ENCODE measurements at regions not wholly inside any gene's neighbourhood (a gene's known extent, or its start where the extent isn't known, plus 50 kb on each side); places are given as distances from the start of the nearest gene placed in this dataset.

DNA sequence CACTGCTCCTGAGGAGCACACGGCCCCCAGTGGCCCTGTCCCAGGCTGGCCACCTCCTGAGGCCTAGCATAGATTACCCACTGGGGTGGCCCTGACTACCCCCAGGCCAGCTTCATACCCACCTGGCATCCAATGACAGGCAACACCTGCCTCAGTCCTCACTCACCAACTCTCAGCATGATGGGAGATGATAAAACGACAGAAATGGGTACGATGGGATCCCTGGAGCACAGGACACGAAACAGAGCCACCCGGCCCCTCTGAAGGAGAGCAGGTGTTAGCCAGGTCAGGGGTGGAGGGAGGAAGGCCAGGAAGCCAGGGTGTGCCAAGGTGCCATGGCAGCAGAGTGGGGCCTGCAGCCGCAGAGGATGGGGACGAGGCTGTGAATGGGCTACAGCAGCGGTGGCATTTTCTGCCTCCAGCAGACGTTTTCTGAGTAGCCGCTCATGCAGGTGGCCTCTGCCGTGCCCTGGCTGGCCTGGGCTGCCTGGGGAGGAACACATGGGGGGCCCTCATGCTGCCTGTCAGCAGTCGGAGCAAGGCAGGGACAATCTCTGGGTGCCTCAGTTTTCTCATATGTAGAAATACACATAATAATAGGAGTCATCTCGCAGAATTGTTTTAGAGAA, 50.2 kb upstream of the FGF3 start:
- TF ChIP-seq, protein P1, sequence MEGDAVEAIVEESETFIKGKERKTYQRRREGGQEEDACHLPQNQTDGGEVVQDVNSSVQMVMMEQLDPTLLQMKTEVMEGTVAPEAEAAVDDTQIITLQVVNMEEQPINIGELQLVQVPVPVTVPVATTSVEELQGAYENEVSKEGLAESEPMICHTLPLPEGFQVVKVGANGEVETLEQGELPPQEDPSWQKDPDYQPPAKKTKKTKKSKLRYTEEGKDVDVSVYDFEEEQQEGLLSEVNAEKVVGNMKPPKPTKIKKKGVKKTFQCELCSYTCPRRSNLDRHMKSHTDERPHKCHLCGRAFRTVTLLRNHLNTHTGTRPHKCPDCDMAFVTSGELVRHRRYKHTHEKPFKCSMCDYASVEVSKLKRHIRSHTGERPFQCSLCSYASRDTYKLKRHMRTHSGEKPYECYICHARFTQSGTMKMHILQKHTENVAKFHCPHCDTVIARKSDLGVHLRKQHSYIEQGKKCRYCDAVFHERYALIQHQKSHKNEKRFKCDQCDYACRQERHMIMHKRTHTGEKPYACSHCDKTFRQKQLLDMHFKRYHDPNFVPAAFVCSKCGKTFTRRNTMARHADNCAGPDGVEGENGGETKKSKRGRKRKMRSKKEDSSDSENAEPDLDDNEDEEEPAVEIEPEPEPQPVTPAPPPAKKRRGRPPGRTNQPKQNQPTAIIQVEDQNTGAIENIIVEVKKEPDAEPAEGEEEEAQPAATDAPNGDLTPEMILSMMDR (conservative IDR thresholded peaks at IDR 0.05) = no peak
- H3K9me3 Mint-ChIP-seq = peaks cover 4% of the 10 kb centered on the region
- H3K27ac Mint-ChIP-seq = no peak overlapping the region
- no peaks in the 10 kb centered on the region for H3K36me3 Mint-ChIP-seq
- H3K27me3 Mint-ChIP-seq = peaks cover 16% of the 10 kb centered on the region
- peaks cover 15% of the 10 kb centered on the region for H3K4me1 Mint-ChIP-seq (ENCODE audit: unreplicated experiment)
- no peak overlapping the region for H3K4me3 Mint-ChIP-seq
- no peak for DNase-seq (ENCODE audit: extremely low spot score, unreplicated experiment)

DNA sequence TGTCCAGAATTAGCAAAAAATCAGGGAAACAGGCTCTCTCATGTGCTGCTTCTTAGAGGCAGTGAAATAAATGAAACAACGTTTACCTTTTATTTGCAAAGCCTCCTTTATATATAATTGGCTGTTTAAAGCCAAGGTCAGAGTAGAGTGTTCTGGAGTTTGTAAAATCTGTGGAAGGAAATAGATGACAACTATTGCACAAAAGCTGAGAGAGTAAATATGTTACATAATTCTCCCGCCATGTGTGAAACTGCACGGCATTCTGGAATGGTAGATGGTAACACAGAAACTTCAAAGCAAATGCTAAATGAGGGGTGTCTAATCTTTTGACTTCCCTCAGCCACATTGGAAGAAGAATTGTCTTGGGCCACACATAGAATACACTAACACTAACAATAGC, 51.5 kb upstream of the FGF3 start:
- Mint-ChIP-seq H3K27me3 (peaks cover 16% of the 10 kb centered on the region), H3K27ac (no peak overlapping the region), H3K4me1 (ENCODE audit: unreplicated experiment) (peaks cover 15% of the 10 kb centered on the region), H3K4me3 (no peak overlapping the region), H3K9me3 (peaks cover 4% of the 10 kb centered on the region), H3K36me3 (no peaks in the 10 kb centered on the region)
- TF ChIP-seq, protein P1 (conservative IDR thresholded peaks at IDR 0.05) = no peak
- DNase-seq (ENCODE audit: extremely low spot score, unreplicated experiment) = no peak

DNA sequence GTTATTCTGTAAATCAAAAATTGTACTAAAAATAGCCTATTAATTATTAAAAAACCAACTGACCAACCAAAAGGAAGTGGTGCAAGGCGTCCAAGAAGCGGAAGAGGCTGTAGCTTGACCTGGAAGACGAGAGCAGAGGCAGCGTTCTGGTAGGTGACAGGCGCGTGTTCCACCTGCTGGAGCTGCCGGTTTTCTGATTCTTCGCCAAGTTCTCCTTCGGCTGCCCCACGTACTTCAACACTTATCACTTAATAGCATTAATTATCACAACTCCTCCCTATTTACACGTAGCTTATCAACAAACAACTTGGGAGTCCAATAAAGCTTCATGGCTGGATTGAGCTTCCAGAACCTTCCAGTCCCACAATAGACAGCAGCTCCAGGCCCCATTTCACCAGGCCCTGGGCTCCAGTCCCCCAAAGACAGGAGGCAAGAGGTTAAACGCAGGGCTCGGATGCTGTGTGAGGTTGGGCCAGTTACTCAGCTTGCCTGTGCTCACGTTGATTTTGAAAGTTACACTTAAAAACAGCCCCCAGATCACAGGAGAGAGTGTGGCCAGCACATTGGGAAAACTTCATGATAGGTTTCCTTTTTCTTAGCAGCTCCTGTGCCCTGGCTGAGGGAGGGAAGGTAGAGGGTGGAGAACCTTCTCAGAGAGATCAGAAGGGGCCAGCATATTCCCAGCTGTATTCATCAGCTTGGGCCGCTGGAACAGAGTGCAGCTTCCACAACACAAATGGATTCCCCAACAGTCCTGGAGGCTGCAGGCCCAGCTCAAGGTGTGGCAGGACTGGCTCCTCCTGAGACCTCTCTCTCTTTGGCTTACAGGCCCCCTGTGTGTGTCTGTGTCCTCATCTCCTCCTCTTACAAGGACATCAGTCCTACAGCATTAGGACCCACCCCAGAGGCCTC, 54.2 kb upstream of the FGF3 start:
- Mint-ChIP-seq H3K9me3 (peaks cover 4% of the 10 kb centered on the region), H3K4me1 (ENCODE audit: unreplicated experiment) (peaks cover 10% of the 10 kb centered on the region), H3K27me3 (peaks cover 10% of the 10 kb centered on the region), H3K27ac (no peak overlapping the region), H3K36me3 (no peaks in the 10 kb centered on the region), H3K4me3 (no peak overlapping the region)
- TF ChIP-seq, protein P1 (conservative IDR thresholded peaks at IDR 0.05) = no peak
- DNase-seq (ENCODE audit: extremely low spot score, unreplicated experiment) = peak; percentile 43

DNA sequence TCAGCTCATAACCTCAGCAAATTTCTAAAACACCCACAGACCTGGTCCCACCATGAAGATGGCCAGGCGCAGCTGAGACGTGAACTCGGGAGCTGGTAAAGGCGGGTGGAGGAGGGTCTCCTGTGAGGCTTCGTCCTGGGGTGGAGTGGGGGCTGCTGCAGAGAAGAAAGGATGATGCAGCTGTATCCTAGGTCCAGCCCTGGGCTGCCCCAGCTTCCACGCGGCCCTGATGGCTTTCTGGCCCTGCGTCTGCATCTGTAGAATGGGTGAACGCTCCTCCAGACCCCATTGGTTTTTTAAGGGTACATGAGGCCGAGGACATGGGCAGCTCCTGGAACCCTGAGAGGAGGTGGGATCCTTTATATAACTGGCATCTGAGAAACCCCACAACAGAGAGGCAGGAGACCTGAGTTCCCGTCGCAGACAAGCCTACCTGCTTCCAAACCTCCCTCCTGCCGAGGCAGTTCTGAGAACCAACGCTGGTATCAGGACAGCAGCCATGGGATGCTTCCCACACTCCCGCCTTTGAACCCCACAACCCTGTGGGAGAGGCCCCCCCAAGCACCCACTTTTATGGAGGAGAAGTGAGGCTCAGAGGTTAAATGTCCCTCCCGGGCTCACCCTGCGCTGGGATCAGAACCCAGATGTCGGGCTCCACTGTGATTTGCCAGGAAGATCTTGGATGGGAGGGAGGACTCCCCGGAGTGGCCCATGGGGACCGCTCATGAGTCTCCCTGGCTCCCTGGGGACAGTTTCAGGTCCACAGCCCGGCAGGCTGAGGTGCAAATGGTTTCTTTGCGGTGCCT, 55.2 kb upstream of the FGF3 start:
- Mint-ChIP-seq H3K9me3 (peaks cover 4% of the 10 kb centered on the region), H3K27ac (no peak overlapping the region), H3K36me3 (no peaks in the 10 kb centered on the region), H3K4me3 (no peak overlapping the region), H3K4me1 (ENCODE audit: unreplicated experiment) (peaks cover 10% of the 10 kb centered on the region), H3K27me3 (peaks cover 4% of the 10 kb centered on the region)
- DNase-seq (ENCODE audit: extremely low spot score, unreplicated experiment) = no peak
- TF ChIP-seq, protein P1 (conservative IDR thresholded peaks at IDR 0.05) = no peak

DNA sequence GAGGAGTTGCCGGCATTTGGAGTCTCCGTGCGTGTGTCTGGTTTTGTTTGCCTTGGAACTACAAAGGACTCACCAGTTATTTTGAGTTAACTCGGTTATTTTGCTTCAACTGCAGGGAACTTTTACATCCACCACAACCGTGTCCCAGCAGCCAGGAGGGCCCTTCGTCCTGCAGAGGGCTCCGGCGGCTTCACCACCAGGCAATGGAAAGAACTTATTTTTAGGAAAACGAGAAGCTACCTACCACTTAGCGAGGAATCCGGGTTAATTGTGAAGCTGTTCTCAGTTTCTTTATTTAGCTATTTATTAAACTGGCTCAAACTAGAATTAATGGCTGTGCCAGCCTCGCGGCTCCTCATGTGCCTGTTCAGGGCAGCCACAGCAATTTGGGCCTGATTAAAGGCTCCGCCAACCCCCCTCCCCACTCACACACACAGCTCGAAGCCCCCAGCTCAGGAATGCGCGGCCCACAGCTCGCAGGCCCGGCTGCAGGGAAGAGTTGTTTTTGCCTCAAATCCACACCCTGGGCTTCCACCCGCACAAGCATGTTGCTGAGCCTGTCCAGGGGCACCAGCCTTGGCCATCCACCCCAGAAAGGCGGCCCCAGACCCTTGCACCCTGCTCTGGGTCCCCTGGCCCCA, 55.9 kb upstream of the FGF3 start:
- Mint-ChIP-seq H3K4me1 (ENCODE audit: unreplicated experiment) (peaks cover 10% of the 10 kb centered on the region), H3K27me3 (peaks cover 4% of the 10 kb centered on the region), H3K9me3 (peaks cover 4% of the 10 kb centered on the region), H3K36me3 (no peaks in the 10 kb centered on the region), H3K27ac (no peak overlapping the region), H3K4me3 (no peak overlapping the region)
- TF ChIP-seq, protein P1 (conservative IDR thresholded peaks at IDR 0.05) = no peak
- no peak for DNase-seq (ENCODE audit: extremely low spot score, unreplicated experiment)
